Fibroblast of mammary gland (primary cell): ENCODE measurements at regions not wholly inside any gene's neighbourhood (a gene's known extent, or its start where the extent isn't known, plus 50 kb on each side); places are given as distances from the start of the nearest gene placed in this dataset.

Source experiments
- DNase-seq: peaks from one replicate; pipeline ENCODE4 v3.0.0-alpha.2; 2010; ENCODE audit warnings: low read depth
- H3K4me3 ChIP-seq: 2 replicates; pipeline ENCODE4 v1.5.1; 2011; ENCODE audit warnings: low read depth, mild to moderate bottlenecking, low read length, moderate library complexity; ENCODE audit not compliant: control insufficient read depth
- CTCF ChIP-seq: conservative IDR thresholded peaks from 2 replicates; pipeline ENCODE4 v1.5.1; 2011; ENCODE audit warnings: low read depth, low read length, inconsistent platforms; ENCODE audit not compliant: control insufficient read depth, insufficient read depth

- H3K4me3 ChIP-seq, result no peak overlapping the region
- TF ChIP-seq CTCF, result no peak
- peak; percentile 87 for DNase-seq
These were observed 395.7 kb upstream of the NOVA1 start for GRCh38 chr14:26993556-26993955.

DNA sequence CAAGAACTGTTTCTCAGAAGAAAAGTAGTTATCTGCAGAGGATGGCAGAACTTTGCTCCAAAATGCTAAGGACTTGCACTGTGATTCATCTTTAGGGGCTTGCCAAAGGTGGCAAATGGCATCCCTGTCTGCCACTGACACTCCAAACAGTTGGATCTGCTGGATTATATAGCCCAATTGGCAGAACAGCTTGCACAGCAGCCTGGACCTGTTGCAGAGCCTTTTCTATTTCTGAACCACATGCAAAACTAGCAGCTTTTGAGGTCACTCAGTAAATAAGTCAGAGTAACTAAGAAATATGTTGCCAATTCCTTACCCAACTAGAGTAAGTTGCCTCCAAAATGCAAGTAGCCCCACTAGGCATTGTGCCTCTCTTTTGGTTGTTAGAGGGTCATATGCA lies 397.5 kb upstream of the NOVA1 start:
- no peak for TF ChIP-seq CTCF
- no peak for DNase-seq
- H3K4me3 ChIP-seq, result no peak overlapping the region

DNA sequence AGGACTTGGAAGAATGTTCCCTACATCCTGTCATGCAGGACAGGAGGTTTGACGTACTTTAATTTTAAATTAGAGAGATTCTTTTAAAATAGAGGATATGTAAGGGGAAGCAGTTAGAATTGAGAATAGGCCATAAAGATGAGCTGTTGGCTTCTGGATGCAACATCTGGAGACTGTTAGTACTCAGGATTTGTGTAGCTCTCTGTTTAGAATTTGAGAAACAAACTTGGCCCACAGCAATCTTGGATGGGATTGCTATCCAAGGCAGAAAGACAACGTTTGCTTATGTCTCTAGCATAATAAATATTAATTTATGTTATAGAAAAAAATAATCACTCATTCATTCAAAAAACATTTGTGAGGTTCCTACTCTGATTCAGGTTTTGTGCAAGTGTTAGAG lies 398.4 kb upstream of the NOVA1 start:
- H3K4me3 ChIP-seq, result no peak overlapping the region
- TF ChIP-seq CTCF, result no peak
- DNase-seq, result peak; percentile 19

DNA sequence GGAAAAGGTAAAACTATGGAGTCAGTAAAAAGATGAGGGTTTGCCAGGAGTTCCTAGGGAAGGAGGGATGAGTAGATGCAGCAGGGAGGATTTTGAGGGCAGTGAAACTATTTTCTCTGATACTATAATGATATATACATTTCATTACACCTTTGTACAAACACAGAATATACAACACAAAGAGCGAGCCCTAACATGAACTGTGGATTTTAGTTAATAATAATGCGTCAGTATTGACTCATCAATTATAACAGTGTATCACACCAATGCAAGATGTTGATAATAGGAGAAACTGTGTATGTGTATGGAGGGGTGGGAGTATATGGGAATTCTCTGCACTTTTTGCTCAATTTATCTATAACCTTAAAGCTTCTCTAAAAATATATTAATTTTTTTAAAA lies 404.3 kb upstream of the NOVA1 start:
- no peak overlapping the region for H3K4me3 ChIP-seq
- DNase-seq, result no peak
- TF ChIP-seq CTCF, result no peak

- no peak for DNase-seq
- no peak overlapping the region for H3K4me3 ChIP-seq
- TF ChIP-seq CTCF, result no peak
These were observed 408.7 kb upstream of the NOVA1 start for GRCh38 chr14:27006570-27006969.

GRCh38 chr14:27008187-27008586 lies 410.4 kb upstream of the NOVA1 start:
- no peak for TF ChIP-seq CTCF
- no peak for DNase-seq
- H3K4me3 ChIP-seq, result no peak overlapping the region

DNA sequence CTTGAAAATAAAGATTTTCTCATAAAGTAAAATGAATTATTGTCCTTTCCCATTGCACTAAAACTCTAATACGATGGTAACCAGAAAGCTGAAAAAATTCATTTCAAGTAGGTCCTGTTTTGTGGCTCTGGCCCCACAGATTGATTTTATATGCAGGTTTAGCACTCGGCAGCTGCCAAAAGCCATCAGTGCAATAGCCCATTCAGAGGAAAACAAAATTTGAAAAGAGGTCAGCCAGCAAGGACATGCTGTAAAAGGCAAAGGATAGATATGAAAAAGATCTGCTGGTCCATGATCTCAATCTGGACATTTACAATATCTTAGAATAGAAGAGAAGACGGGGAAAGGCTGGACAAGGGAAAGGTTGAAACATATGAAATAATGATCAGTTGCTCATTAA lies 414.8 kb upstream of the NOVA1 start:
- H3K4me3 ChIP-seq, result no peak overlapping the region
- DNase-seq, result no peak
- TF ChIP-seq CTCF, result no peak
